ENCODE measurements at regions not wholly inside any gene's neighbourhood (a gene's known extent, or its start where the extent isn't known, plus 50 kb on each side); places are given as distances from the start of the nearest gene placed in this dataset.

GRCh38 chr18:46399303-46399702 lies 257.7 kb downstream of the LOXHD1 start:
- CTCF ChIA-PET: no interaction called here
- Histone ChIP-seq H3K4me1 (ENCODE audit: control insufficient read depth, extremely low read depth, insufficient read depth, low read length) (no peaks in the 10 kb centered on the region), H3K9ac (replicated peaks; ENCODE audit: extremely low read depth, insufficient read depth, low read length) (no peak overlapping the region), H3K27ac (ENCODE audit: insufficient read depth, low read depth, low read length) (no peak overlapping the region), H3K9me3 (replicated peaks; ENCODE audit: control insufficient read depth, insufficient read depth, low read length) (no peaks in the 10 kb centered on the region), H3K4me2 (ENCODE audit: insufficient read depth, low read length) (no peak overlapping the region), H3K4me3 (replicated peaks in 1 of 3; ENCODE audit: insufficient read depth in 1 of 3, low read depth in 1 of 3, low read length in 3 of 3) (no peak overlapping the region), H2AFZ (ENCODE audit: low read depth, low read length) (no peak overlapping the region), H4K20me1 (replicated peaks; ENCODE audit: control insufficient read depth, extremely low read depth, insufficient read depth, low read length) (no peaks in the 10 kb centered on the region), H3K36me3 (ENCODE audit: control insufficient read depth in 2 of 2, extremely low read depth in 1 of 2, insufficient read depth in 2 of 2, low read length in 2 of 2) (no peaks in the 10 kb centered on the region), H3K27me3 (ENCODE audit: control insufficient read depth in 2 of 2, insufficient read depth in 2 of 2, low read length in 2 of 2) (no peaks in the 10 kb centered on the region), H3K79me2 (ENCODE audit: control insufficient read depth, insufficient read depth, low read length) (no peaks in the 10 kb centered on the region), H3K9me1 (replicated peaks; ENCODE audit: control insufficient read depth, extremely low read depth, insufficient read depth, low read length) (no peaks in the 10 kb centered on the region)
- no peak for FAIRE-seq
- POLR2A ChIA-PET: no interaction called here
- no TSS peak for BruUV-seq (replicated peaks)
- TF ChIP-seq POLR2A (IDR thresholded peaks at IDR 0.05; ENCODE audit: low read depth, low read length): no peak
- TF ChIP-seq MYC (IDR thresholded peaks at IDR 0.05; ENCODE audit: low read depth, low read length): no peak
- no peak for TF ChIP-seq JUN (IDR thresholded peaks at IDR 0.05; ENCODE audit: borderline replicate concordance, insufficient read depth, insufficient read length, low read depth)
- no peak for TF ChIP-seq CTCF (IDR thresholded peaks at IDR 0.05; ENCODE audit: extremely low read depth in 1 of 2, insufficient read depth in 1 of 2, low read depth in 1 of 2, low read length in 2 of 2)
- no peak for TF ChIP-seq MAX (IDR thresholded peaks at IDR 0.05; ENCODE audit: insufficient read depth, insufficient read length)
- dilution Hi-C loops (cut with MboI; ENCODE audit: extremely low pct_ligation_motif_present, low sequenced_read_pairs): no loop called here
- intact Hi-C loops (cut with micrococcal nuclease): no loop called here
- no peak for DNase-seq (ENCODE audit: low read depth, low spot score)

- H2AFZ ChIP-seq (ENCODE audit: low read depth, low read length): no peak overlapping the region
- no peaks in the 10 kb centered on the region for H3K9me3 ChIP-seq (replicated peaks; ENCODE audit: control insufficient read depth, insufficient read depth, low read length)
- no peaks in the 10 kb centered on the region for H3K4me1 ChIP-seq (ENCODE audit: control insufficient read depth, extremely low read depth, insufficient read depth, low read length)
- no peak for FAIRE-seq
- no peak for DNase-seq (ENCODE audit: low read depth, low spot score)
- ChIA-PET CTCF (no interaction called here), POLR2A (no interaction called here)
- no peak overlapping the region for H3K9ac ChIP-seq (replicated peaks; ENCODE audit: extremely low read depth, insufficient read depth, low read length)
- intact Hi-C loops (cut with micrococcal nuclease) (no loop called here), dilution Hi-C loops (cut with MboI; ENCODE audit: extremely low pct_ligation_motif_present, low sequenced_read_pairs) (no loop called here)
- no peaks in the 10 kb centered on the region for H3K36me3 ChIP-seq (ENCODE audit: control insufficient read depth in 2 of 2, extremely low read depth in 1 of 2, insufficient read depth in 2 of 2, low read length in 2 of 2)
- H3K4me2 ChIP-seq (ENCODE audit: insufficient read depth, low read length): no peak overlapping the region
- no peak overlapping the region for H3K27ac ChIP-seq (ENCODE audit: insufficient read depth, low read depth, low read length)
- H3K27me3 ChIP-seq (ENCODE audit: control insufficient read depth in 2 of 2, insufficient read depth in 2 of 2, low read length in 2 of 2): no peaks in the 10 kb centered on the region
- H3K4me3 ChIP-seq (replicated peaks in 1 of 3; ENCODE audit: insufficient read depth in 1 of 3, low read depth in 1 of 3, low read length in 3 of 3): no peak overlapping the region
- H4K20me1 ChIP-seq (replicated peaks; ENCODE audit: control insufficient read depth, extremely low read depth, insufficient read depth, low read length): no peaks in the 10 kb centered on the region
- H3K9me1 ChIP-seq (replicated peaks; ENCODE audit: control insufficient read depth, extremely low read depth, insufficient read depth, low read length): no peaks in the 10 kb centered on the region
- no peaks in the 10 kb centered on the region for H3K79me2 ChIP-seq (ENCODE audit: control insufficient read depth, insufficient read depth, low read length)
- no TSS peak for BruUV-seq (replicated peaks)
- TF ChIP-seq POLR2AphosphoS5 (IDR thresholded peaks at IDR 0.05; ENCODE audit: insufficient read depth, low read depth, low read length) (no peak), CTCF (IDR thresholded peaks at IDR 0.05; ENCODE audit: extremely low read depth in 1 of 2, insufficient read depth in 1 of 2, low read depth in 1 of 2, low read length in 2 of 2) (no peak), POLR2A (IDR thresholded peaks at IDR 0.05; ENCODE audit: low read depth, low read length) (no peak), GATA2 (IDR thresholded peaks at IDR 0.05; ENCODE audit: insufficient read depth, insufficient read length, low read depth, low read length) (no peak), EZH2 (IDR thresholded peaks at IDR 0.05; ENCODE audit: borderline replicate concordance, low read depth, low read length, severe bottlenecking) (no peak), JUN (IDR thresholded peaks at IDR 0.05; ENCODE audit: borderline replicate concordance, insufficient read depth, insufficient read length, low read depth) (no peak), MAX (IDR thresholded peaks at IDR 0.05; ENCODE audit: insufficient read depth, insufficient read length) (no peak), FOS (IDR thresholded peaks at IDR 0.05; ENCODE audit: borderline replicate concordance, insufficient read depth, low read length) (no peak), MYC (IDR thresholded peaks at IDR 0.05; ENCODE audit: low read depth, low read length) (no peak)
These were observed 256.6 kb downstream of the LOXHD1 start for GRCh38 chr18:46400449-46400848.
